ENCODE measurements at regions not wholly inside any gene's neighbourhood (a gene's known extent, or its start where the extent isn't known, plus 50 kb on each side); places are given as distances from the start of the nearest gene placed in this dataset.

GRCh38 chr5:54743581-54743980, 226.0 kb downstream of the SNX18 start:
- no peak for DNase-seq (ENCODE audit: low read depth)

DNA sequence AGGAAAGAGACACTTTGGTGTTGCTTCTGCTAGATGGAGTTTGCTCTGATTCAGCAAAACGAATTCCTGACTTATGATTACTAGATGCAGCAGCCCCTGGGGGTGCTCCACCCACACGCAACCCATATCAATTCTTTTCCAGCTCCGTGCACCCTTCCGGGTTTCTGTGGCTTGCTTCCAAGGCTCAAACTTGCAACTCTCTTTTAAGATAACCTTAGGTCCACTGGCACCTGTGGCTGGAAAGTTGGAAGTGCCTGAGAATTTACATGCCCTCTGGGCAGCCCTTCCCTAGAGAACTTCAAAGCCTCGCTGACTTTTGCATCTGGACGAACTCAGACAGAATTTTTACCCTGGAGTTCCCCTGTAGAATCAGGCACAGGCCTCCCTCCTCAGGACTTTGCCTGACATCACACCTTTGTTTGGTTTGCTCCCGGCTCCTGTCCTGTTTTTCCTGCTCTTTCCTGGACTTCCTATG, 224.9 kb downstream of the SNX18 start:
- DNase-seq (ENCODE audit: low read depth), result no peak

DNA sequence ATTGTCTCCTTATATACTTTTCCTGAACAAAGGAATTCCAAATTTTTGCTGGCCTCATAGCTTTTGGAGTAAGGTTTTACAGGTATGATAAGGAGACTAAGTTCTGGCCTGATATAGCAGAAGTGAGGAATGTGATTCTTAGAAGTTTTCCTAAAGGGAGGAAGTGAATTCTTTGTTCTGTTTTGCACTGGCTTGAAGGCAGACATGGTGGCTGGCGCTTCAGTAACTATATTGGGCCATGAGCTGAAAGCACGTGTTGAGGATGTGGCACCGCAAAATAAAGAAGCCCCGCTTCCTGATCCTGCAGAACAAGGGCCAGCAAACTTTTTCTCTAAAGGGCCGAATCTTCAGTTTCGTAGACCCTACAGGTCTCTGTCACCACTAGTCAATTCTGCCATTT, 224.2 kb downstream of the SNX18 start:
- no peak for DNase-seq (ENCODE audit: low read depth)

DNA sequence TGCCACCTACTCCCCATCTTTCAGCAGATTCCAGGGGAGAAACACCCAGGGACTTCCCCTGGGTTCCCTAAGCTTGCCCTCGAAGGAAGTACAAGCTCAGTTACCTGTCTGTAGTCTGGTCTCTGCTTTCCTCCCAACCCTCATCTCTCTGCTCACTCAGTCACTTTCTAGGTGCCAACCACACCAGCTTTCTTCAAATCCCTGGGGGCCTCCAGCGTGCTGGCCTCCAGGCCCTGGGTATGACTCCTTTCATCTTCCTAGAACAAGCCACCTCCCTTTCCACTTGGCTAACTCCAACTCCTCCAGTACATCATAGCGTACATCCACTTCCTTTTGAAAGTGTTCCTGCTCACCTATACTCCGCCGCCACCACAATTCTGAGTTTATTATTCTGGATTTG, 222.6 kb downstream of the SNX18 start:
- no peak for DNase-seq (ENCODE audit: low read depth)

- no peak for DNase-seq (ENCODE audit: low read depth)
These were observed 221.8 kb downstream of the SNX18 start for GRCh38 chr5:54739371-54739770.

DNA sequence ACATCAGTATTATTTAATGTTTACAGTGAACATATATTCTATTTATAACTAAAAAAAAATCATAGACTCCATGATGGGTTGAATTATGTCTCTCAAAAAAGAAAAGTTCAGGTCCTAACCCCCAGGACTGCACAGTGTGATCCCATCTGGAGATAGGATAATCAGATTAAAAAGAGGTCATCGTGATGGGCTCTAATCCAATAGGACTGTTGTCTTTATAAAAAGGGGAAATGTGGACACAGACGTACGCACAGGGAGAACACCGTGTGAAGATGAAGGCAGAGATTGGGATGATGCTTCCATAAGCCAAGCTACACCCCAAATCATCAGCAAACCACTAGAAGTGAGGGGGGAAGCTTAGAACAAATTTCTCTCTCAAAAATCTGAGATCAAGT, 221.4 kb downstream of the SNX18 start:
- DNase-seq (ENCODE audit: low read depth), result no peak

DNA sequence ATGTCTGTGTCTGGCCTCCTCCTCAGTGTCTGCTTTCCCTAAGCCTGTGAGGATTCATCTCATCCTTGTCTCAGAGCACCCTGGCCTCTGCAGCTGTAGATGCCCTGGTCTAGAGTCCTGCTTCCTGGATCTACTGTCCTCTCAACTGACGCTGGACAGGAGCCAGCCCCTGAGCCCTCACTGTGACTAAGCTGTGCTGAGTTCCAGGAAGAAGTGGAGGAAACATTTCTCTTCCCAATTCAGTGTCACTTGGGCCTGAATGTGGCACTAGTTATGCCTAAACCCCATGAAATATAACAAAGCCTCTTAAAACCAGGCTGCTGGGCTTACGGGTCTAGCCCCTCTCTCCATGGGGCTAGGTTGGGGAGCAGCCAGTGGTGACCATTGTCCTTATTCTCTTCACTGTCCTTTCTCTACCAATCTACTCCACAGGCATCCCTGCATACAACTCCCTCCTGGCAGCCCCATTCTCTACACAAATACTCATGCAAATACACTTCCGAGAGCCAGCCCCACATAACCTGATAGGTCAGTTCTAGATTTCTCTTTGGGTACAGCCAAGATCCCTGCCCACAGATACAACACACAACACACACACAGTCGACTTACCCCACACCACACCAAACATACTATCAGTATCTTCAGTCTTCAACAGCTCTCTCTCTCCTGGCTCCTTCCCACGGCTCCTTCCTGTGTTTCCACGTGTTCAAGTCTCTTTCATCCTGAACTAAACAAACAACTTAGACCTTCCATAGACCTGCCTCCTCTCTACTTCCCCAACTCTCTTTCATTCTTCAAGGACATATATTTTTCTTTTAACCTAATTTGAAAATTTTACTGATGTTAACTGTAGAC, 220.8 kb downstream of the SNX18 start:
- no peak for DNase-seq (ENCODE audit: low read depth)

- no peak for DNase-seq (ENCODE audit: low read depth)
These were observed 218.6 kb downstream of the SNX18 start for GRCh38 chr5:54736003-54736797.

GRCh38 chr5:54733101-54733500, 215.5 kb downstream of the SNX18 start:
- DNase-seq (ENCODE audit: low read depth), result no peak

GRCh38 chr5:54732108-54732507, 214.5 kb downstream of the SNX18 start:
- no peak for DNase-seq (ENCODE audit: low read depth)

- DNase-seq (ENCODE audit: low read depth), result no peak
These were observed 211.0 kb downstream of the SNX18 start for GRCh38 chr5:54728588-54728915.

- no peak for DNase-seq (ENCODE audit: low read depth)
These were observed 210.5 kb downstream of the SNX18 start for GRCh38 chr5:54727874-54728587.

DNA sequence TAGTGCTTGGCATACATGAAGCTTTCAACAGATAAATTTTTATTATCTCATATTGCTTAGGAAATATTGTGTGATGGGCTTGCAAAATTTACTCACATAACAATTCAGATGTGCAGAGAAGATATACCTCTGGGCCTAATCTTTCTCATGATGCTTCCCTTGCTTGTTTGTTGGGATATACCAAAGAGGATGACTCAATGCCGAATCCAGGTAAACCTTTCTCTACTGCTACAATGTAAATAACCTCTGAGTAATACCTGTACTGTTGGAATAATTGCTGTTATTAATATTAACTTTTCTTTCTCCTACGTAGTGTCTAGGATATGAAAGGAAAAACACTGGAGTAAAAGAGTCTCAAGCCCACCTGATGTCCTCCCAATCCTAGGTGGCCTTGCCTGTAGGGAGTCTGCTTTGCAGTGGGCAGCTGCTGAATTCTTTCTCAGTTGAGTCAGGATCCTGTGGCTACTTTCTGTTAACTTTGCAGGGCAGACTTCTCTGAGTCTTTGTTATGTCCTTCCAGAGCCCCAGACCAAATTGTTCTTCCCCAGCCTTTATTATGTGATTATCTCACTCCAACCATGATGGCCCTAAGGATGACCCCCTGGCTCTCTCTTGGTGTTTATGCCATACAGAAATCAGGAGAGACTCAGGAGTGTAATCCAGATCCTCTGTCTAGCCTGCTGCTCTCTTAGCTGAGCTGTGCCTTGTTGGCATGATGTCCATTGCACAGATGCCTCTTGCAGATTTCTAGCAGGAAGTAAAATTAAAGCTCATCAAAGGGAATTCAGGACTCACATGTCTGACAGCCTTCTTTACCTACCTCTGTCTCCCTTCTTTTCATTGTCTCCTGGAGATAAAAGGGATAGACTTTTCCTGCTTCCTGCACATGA, 208.1 kb downstream of the SNX18 start:
- DNase-seq (ENCODE audit: low read depth), result no peak

DNA sequence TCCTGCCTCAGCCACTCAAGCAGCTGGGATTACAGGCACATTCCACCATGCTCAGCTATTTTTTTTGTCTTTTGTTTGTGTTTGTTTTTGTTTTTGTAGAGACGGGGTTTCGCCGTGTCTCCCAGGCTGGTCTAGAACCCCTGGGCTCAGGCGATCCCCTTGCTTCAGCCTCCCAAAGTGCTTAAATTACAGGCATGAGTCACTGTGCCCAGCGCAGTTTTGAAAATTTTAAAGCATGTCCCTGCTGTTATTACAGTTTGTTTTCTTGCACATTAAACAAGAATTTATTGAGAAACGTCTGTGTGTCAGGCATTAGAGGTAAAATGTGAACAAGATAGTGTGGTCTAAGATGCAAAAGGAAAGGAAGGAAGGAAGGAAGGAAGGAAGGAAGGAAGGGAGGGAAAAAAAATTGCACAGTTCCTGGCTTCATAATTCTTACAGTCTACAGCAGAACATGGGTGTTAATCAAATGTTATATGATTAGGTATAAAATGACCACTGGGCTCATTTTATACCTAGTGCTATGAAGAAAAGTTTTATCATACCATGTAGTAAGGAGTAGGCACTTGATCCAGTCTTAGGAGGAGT, 205.4 kb downstream of the SNX18 start:
- DNase-seq (ENCODE audit: low read depth), result no peak

DNA sequence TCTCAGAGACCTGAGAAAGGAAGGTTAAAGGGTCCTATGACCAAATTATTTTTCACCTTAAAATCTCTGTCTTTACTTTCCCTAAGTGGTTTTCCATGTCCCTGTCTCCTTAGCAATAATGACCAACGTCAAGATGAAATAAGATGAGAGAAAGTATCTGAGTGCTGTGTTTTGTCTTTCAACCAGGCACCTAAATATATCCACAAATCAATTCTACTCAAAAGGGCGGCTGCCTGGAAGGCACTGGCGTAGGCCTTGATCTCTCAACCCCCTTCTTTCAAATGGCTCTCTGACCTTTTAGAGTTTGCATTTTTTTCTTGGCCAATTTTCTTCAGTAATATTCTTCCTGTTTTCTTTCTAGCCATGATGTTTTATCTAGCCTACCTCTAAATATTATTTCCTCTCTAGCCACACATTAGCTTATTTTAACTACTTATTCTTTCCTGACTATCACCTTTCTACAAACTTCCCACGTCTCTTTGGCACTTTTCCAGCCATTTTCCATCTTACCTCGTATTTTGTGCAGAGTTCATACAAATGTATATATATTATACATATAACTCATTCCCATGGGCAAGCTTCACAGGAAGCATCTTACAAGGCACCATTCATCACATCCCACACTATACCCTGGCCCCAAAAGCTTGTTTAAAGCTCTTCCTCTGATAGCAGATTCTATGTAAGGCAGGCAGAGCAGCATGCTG, 204.5 kb downstream of the SNX18 start:
- no peak for DNase-seq (ENCODE audit: low read depth)

GRCh38 chr5:54721116-54721515, 203.6 kb downstream of the SNX18 start:
- no peak for DNase-seq (ENCODE audit: low read depth)

DNA sequence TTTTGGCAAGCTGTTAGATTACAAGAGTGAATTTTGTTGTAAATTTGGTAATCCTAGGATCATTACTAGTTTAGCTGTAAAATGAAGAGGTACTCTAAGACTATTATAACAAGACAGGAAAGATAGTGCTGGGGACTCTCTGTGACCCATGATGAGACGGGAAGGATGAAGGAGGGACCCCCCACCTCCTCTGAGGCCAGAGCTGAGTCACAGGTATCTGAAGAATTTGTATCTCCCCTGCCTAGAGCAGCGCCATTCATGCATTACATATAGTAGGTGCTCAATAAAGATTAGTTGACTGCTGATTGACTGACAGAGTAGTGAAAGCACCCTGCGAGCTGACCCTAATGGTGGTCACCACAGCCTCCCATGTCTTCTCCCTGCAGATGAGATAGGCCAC, 202.8 kb downstream of the SNX18 start:
- no peak for DNase-seq (ENCODE audit: low read depth)

- no peak for DNase-seq (ENCODE audit: low read depth)
These were observed 202.1 kb downstream of the SNX18 start for GRCh38 chr5:54719384-54720283.

- DNase-seq (ENCODE audit: low read depth), result no peak
These were observed 201.1 kb downstream of the SNX18 start for GRCh38 chr5:54718656-54719055.

- no peak for DNase-seq (ENCODE audit: low read depth)
These were observed 200.3 kb downstream of the SNX18 start for GRCh38 chr5:54717870-54718269.
